Eye (tissue), 1 donor: ENCODE measurements at regions not wholly inside any gene's neighbourhood (a gene's known extent, or its start where the extent isn't known, plus 50 kb on each side); places are given as distances from the start of the nearest gene placed in this dataset.

Experiments used
- DNase-seq: peaks from one replicate; pipeline ENCODE4 v3.0.0-alpha.2; 2015

DNA sequence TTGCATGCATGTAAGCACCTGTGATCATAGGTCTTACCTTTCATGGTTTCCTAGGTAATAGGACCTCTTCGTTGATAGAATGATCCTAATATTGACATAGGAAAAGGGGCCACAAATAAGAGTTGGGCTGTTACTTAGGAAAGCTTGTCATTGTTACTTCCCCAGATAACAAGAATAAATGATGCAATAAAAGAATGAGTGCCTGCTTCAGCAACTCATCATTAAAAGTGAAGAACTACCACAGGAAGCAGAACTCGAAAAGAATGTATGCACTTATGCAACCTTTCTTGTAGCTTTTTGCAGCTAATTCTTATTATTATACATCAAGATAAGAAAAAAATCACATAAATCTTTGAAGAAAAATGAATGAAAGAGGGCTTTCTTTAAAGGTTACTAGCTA is 548.6 kb downstream of the LTN1 start:
- no peak for DNase-seq

DNA sequence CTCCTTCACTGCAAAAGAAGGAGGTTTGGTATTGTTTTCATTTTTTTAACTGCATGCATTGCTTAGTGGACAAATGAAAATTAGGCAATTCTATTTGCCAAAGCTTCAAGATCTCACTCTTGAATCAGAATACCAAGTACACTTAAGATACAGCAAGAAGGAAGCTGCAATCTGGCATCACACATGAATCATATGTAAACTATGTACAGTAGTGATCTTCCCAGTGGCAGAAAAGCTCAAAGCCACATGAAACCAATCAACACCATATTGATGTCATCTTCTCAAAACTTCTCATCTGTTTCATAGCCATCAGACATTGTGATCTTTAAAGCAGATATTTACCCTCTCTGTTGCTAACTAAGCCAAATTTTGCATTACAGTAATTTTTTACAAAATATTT is 550.1 kb downstream of the LTN1 start:
- no peak for DNase-seq

DNA sequence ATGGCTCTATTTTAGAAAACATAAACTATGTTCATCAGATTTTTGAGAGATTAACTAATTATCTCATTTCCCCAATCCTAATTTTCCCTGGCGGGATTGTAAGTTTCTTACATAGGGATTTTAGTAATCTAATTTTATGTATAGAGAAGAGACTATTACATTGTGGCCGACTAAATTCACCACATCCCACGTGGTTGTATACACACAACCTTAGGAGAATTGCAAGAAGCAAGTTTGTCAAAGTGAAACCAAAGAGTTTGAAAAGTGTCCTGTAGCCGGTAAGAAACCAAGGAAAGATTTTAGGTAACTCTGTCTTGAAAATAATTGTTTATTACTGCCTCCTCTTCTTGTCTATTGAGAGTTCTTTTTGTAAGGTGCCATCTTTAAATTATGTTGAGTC is 550.6 kb downstream of the LTN1 start:
- DNase-seq, result no peak

DNA sequence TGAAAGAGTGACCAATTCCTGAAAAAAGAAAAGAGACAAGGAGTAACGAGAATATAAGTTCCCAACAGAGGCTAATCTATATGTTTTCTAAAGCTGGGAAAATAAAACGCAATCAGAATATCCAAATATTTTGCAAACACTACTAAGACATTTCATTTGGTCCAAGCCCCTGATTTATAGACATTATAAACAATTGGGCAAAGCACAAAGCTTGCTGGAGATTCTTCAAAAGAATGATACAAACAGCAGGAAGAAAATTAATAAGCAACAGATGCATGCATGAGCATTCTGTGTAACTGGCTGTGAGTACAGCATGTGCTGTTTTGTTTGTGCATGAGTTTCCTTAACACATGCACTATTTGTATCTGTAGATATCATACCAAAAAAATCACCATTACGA is 552.9 kb downstream of the LTN1 start:
- peak; percentile 35 for DNase-seq

DNA sequence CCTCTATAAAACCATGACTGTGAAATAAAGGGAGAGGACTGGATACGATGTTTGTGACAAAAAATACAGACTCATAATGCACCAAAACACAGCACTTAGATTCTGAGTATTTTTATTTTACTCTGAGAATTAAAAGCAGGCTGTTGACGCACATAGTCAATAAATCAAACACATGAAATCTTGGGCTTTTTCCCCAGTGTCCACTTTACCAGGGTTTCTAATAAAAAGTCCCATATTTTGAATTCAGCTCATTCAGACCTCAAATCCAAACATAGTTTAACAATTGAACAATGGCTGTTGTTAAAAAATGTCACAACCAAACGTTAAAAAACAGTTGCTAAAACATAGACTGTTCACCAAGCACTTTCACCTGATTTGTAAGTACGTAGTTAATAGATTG is 553.4 kb downstream of the LTN1 start:
- DNase-seq, result no peak

- no peak for DNase-seq
These were observed 555.6 kb downstream of the LTN1 start for GRCh38 chr21:28437061-28437460.

GRCh38 chr21:28436286-28436932 is 556.3 kb downstream of the LTN1 start:
- DNase-seq, result no peak

DNA sequence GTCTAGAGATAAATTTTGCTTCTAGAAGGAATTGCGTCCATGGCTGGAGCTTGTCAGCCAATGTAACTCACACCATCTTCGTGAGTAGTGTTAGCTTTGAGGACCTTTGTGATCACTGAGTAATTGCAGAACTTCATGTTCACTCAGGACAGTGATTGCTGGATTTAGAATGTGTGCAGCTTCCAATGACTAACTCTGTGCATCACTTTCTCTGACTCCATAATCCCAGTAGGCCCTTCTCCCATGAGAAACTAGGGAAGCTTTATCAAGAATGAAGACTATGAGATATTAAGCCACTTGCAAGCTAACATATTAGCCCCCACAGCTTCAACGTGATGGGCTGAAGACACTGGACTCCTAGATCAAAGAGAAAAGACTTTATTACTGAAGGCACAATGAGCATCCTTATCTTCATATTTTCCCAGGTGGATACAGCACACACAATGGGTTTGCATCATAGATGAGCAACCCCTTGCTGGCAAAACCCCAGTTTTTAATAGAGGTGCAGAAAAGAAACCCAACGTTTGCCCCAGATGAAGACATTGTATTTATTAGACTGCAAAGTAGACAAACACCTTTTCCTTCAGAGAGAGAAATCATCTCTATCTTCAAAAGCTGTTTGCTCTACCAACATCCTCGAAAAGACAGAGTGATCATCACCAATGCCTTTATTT is 561.0 kb downstream of the LTN1 start:
- no peak for DNase-seq

- no peak for DNase-seq
These were observed 561.7 kb downstream of the LTN1 start for GRCh38 chr21:28431022-28431421.

DNA sequence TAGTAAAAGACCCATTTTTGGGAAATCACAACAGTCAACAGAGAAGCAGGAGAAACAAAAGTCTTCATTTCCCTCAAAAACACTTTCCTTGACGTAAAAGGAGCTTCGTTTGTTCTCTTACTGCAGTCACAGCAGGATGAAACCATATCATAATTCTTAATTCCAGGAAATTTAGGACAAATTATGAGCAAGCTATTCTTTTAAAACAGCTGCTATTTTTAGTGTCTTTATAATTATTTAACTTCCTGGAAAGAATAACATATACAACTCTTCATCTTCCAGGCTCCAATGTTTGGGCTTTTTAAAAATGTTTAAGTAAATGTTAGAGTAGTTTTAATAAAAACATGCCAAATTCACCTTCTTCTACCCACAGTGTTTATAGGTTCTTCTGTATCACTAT is 563.5 kb downstream of the LTN1 start:
- DNase-seq, result no peak

DNA sequence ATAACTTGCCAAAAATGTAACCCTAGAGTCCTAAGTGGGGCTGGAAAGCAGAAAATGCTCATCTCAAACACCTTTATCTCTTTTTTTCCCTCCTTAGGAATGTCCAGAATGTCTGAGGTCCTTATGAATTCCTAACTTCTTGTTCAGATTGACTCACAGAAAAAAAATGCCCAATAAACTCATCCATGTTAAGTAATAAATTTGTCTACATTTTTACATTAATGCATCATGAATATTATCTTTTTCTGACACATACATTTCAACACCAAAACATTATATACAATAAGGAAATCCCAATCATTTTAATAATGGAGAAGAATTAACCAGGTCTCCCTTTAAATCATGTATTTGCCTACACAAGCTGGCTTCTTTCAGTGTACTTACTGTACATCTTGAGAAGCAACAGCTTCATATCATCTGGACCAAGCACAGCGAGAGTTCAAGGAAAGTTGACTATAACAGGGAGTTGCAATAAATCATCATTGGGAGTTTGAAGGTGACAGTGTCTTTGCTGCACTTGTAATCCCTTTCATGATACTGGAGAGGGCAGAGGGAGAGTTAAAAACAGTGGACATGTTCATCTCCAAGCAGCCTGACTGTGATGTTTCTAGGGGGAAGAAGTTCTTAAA is 565.2 kb downstream of the LTN1 start:
- no peak for DNase-seq

DNA sequence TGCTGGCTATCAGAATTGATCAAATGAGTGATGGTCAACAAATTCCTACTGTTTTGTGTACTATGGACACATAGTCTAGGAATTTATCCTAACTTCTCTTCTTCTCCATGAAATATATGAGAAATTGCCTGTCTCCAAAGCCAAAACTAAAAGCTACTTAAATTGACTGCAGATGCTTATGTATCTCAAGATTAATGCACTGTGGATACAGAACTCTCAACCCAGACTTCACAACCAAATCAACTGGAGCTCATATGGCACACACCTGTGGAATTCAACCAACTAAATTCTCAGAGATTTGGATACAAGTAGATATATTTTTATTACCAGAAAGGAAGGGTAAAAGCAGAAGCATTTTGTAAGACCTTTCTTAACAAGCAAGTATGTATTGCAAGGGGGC is 566.1 kb downstream of the LTN1 start:
- peak; percentile 10 for DNase-seq

DNA sequence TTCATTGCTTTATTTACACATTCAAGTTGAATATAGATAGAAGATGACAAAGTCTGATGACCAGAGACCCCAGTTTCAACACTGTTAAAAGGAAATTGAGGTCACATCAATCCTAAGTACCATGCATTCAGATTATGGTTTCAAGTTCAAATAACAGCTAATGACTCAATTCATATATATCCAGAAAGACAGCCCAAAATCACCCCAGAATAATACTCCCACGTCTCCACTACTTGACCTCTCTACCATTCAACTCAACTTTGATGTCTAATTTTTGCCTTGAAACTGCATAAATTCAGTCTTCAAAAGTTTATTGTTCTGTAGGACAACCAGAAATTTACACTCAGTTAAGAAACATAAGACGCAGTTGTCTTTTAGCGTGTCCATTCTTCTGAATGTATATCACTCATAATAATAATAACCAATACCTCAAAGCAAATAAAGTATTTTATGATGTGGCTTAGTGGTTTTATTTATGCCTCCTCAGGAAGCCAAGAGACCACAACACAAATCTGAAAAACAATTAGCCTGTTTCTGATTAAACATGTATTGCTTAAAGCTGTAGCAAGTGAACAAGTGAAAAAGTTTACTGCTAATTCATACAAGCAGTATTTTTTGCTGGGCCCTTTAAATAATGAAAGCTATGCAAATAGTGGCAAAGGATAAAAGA is 569.0 kb downstream of the LTN1 start:
- DNase-seq, result no peak

- no peak for DNase-seq
These were observed 570.8 kb downstream of the LTN1 start for GRCh38 chr21:28421716-28422524.

GRCh38 chr21:28419811-28420210 is 572.9 kb downstream of the LTN1 start:
- DNase-seq, result no peak

- DNase-seq, result no peak
These were observed 573.8 kb downstream of the LTN1 start for GRCh38 chr21:28418726-28419514.

DNA sequence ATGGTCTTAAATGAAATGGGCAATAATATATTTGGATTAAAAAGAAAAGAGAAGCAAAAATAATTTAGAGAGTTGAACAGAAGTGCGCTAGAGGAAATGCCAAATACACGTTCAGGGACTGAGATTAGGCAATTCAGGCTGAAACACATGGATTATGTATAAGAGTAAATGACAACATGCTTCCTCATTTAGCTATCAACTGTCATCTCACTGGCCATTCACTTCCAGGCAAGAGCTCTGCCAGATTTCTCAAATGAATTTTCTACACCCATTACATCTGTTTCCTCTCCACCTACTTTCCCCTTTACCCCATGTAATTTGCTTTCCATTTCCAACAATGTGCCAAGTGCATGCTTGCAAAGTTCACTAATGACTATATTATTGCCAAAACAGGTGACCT is 582.4 kb downstream of the LTN1 start:
- no peak for DNase-seq

DNA sequence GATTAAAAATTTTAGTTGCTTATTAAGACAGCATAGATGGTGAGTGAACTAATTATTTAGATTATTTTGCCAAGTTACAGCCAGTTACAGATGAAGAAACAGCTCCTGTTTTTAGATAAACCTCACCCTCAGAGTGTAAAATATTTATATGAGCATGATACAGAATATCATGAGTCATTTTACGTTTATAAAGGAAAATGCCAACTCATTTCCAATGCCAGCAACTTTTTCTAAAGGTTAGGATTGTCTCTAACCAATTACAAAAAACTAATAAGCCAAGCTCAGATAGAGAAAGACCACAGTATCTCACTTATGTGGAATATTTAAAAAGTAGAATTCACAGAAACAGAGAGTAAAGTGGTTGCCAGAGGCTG is 590.1 kb downstream of the LTN1 start:
- DNase-seq, result no peak

DNA sequence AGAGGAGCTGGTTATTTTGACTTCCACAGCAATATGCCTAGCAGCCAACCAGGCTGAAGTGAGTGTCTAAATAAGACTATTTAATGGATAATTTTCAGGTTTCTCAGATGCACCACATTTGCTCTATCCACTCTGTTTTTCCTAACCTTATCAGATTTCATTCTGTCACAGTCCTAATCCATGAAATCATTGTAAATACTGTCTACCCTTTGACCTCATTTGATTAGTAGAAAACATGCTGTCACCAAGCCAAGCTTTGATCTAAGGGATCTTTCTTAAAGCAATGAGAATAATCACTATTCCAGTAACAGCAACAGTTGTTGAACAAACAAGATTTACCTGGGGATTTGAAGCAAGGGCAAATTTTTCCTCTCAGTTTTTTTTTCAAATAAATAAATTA is 595.6 kb downstream of the LTN1 start:
- no peak for DNase-seq

- no peak for DNase-seq
These were observed 596.3 kb downstream of the LTN1 start for GRCh38 chr21:28396421-28396820.

DNA sequence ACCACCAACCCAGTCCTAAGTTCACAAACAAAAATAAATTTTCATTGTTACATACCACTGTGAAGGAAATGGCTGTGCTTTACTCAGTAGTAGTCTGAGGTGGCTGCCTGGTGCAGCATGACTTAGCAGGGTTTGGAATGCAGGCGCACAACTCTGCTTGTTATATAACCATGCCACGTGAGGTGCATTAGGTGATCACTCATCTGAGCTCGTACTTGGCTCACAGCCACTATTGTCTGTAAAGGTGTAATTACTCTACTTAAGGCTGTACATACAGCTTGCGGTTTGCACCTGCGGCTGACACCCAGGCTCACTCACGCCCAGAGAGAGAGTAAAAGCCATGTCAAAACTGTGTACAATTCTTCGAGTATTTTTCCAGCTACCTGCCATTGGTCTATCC is 599.4 kb downstream of the LTN1 start:
- DNase-seq, result peak; percentile 46
